Breast epithelium (tissue), 4 donors: ENCODE measurements at regions not wholly inside any gene's neighbourhood (a gene's known extent, or its start where the extent isn't known, plus 50 kb on each side); places are given as distances from the start of the nearest gene placed in this dataset.

ENCODE experiments used
- DNase-seq, 2 donors: peaks; one replicate each; pipeline ENCODE4 v3.0.0-alpha.2; 2019; ENCODE audit warnings: low spot score in 2 of 2
- H3K27ac ChIP-seq, 2 donors: fragments of 200-600 bp; sonication (generic) in 1 of 2; one replicate each; pipeline ENCODE4 v1.5.1; 2016 to 2019; ENCODE audit warnings: mild to moderate bottlenecking in 1 of 2
- H3K27me3 ChIP-seq, 2 donors: fragments of 200-600 bp; sonication (generic) in 1 of 2; one replicate each; pipeline versions ENCODE4 v1.5.1 to v1.6.0; 2017 to 2019; ENCODE audit warnings: control low read depth in 1 of 2, mild to moderate bottlenecking in 1 of 2
- H3K36me3 ChIP-seq: fragments of 200-600 bp; one replicate; pipeline ENCODE4 v1.5.1; 2019
- H3K4me1 ChIP-seq, 2 donors: fragments of 200-600 bp; sonication (generic); one replicate each; pipeline ENCODE4 v1.5.1; 2016 to 2019; ENCODE audit warnings: control low read depth in 1 of 2
- H3K4me3 ChIP-seq, 3 donors: fragments of 200-600 bp; sonication (generic); 1 replicate in 2 of 3; 2 replicates in 1 of 3; pipeline ENCODE4 v1.5.1; 2016 to 2019; ENCODE audit warnings: mild to moderate bottlenecking in 3 of 3, moderate library complexity in 2 of 3
- H3K9me3 ChIP-seq, 2 donors: fragments of 200-600 bp; sonication (generic) in 1 of 2; one replicate each; pipeline ENCODE4 v1.5.1; 2016 to 2019; ENCODE audit warnings: control low read depth in 1 of 2
- POLR2A ChIP-seq: fragments of 450-650 bp; IDR thresholded peaks from one replicate; pipeline ENCODE4 v1.6.1; 2016; ENCODE audit warnings: antibody characterized with exemption, mild to moderate bottlenecking, moderate library complexity
- POLR2AphosphoS5 ChIP-seq, 3 donors: sonication (generic); formaldehyde crosslinking; IDR thresholded peaks; one replicate each; pipeline ENCODE4 v1.6.1; 2017; ENCODE audit warnings: antibody characterized with exemption in 3 of 3
- intact Hi-C: fragments of 100-400 bp; cut with DNase I; formaldehyde crosslinking; loops from one replicate; pipeline ENCODE4 v1.15.1; 2023; ENCODE audit warnings: low total_unique reads
- TF ChIP-seq, protein P1 (sequence below), 3 donors: fragments of 450-650 bp; IDR thresholded peaks; one replicate each; pipeline ENCODE4 v1.5.1; 2016 to 2017; ENCODE audit warnings: antibody characterized with exemption in 3 of 3, mild to moderate bottlenecking in 3 of 3, moderate library complexity in 3 of 3

DNA sequence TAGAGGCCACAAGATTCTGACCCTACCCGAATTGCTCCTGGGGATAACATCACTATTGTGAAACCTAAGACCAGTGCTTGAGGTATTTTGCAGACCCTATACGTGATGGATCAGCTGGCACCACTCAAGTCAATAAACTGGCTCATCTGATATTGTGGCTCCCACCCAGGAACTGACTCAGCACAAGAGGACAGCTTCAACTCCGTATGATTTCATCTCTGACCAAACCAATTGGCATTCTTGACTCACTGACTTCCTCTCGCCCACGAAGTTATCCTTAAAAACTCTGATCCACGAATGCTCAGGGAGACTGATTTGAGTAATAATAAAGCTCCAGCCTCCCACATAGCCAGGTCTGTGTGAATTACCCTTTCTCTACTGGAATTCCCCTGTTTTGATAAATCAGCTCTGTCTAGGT, 1036.1 kb upstream of the TMEM132C start:
- no peak for TF ChIP-seq POLR2AphosphoS5 (IDR thresholded peaks at IDR 0.05)
- TF ChIP-seq, protein P1, sequence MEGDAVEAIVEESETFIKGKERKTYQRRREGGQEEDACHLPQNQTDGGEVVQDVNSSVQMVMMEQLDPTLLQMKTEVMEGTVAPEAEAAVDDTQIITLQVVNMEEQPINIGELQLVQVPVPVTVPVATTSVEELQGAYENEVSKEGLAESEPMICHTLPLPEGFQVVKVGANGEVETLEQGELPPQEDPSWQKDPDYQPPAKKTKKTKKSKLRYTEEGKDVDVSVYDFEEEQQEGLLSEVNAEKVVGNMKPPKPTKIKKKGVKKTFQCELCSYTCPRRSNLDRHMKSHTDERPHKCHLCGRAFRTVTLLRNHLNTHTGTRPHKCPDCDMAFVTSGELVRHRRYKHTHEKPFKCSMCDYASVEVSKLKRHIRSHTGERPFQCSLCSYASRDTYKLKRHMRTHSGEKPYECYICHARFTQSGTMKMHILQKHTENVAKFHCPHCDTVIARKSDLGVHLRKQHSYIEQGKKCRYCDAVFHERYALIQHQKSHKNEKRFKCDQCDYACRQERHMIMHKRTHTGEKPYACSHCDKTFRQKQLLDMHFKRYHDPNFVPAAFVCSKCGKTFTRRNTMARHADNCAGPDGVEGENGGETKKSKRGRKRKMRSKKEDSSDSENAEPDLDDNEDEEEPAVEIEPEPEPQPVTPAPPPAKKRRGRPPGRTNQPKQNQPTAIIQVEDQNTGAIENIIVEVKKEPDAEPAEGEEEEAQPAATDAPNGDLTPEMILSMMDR (IDR thresholded peaks at IDR 0.05) = no peak
- no peak for TF ChIP-seq POLR2A
- H3K27me3 ChIP-seq = no peaks in the 10 kb centered on the region
- H3K9me3 ChIP-seq = peaks cover 0 to 3% of the 10 kb centered on the region in 2 donors
- H3K27ac ChIP-seq = no peak overlapping the region
- no peak for DNase-seq
- H3K4me1 ChIP-seq = no peaks in the 10 kb centered on the region
- no peak overlapping the region for H3K4me3 ChIP-seq
- intact Hi-C loops = no loop called here
- H3K36me3 ChIP-seq = no peaks in the 10 kb centered on the region

DNA sequence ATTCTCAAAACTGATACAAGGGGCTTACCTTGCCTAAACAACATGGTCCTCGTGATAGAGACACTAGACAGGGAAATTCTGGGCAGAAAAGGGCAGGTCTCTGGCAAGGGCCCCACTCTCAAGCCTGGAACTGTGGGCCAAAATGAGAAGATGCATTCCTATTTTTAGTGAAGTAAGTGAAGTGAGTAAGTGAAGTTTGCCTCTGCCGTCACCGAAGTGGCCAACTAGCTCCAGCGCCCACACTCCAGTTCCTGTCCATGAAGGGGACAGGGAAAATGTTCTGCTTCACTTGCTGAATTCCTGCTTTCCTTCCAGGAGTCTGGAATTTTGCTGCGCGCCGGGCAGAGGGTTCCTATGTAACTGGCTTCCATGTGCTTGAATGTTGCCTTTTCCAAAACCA, 1035.6 kb upstream of the TMEM132C start:
- Histone ChIP-seq H3K9me3 (peaks cover 0 to 3% of the 10 kb centered on the region in 2 donors), H3K4me3 (no peak overlapping the region), H3K27ac (no peak overlapping the region), H3K36me3 (no peaks in the 10 kb centered on the region), H3K4me1 (no peaks in the 10 kb centered on the region), H3K27me3 (no peaks in the 10 kb centered on the region)
- intact Hi-C loops = no loop called here
- no peak for TF ChIP-seq POLR2A
- TF ChIP-seq, protein P1 (IDR thresholded peaks at IDR 0.05) = no peak
- no peak for TF ChIP-seq POLR2AphosphoS5 (IDR thresholded peaks at IDR 0.05)
- no peak for DNase-seq

DNA sequence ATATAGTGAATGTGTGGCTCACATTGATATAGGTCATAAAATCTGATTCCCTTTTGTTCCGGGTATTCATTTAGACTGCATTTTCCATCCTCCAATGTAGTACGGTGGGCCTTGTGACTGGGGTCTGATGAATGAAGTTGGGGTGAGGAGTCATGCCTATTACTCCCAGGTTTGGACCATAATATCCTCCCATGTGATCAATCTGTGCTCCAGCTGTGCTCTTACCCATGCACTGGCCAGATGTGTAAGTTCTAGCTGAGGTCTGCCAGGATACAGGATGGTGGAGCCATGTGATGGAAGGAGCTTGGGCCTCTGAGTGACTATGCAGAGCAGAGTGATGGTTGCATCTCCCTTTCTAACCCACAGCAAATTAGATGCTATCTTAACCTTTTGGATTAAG, 1034.0 kb upstream of the TMEM132C start:
- intact Hi-C loops = no loop called here

DNA sequence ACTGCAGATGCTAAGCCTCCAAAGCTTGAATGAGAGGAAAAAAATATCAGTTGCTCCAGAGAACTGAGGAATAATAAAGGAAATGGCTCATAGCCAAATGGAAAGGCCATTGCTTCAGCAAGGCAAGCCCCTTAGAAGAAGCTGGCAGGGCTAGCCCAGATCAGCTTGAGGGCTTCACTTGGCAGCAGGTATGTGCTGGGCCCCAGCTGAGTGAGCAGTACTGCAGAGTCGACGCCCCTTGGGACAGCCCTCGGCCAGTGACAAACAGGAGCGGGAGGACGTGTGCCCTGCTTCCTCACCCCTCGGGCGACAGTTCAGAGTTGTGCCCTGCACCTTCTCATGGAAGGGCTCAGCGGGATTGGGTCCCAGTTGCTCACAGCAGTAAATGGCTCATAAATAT, 1031.2 kb upstream of the TMEM132C start:
- H3K27me3 ChIP-seq = no peaks in the 10 kb centered on the region
- H3K4me3 ChIP-seq = no peak overlapping the region
- H3K4me1 ChIP-seq = no peaks in the 10 kb centered on the region
- H3K36me3 ChIP-seq = no peaks in the 10 kb centered on the region
- intact Hi-C loops = no loop called here
- DNase-seq = no peak
- TF ChIP-seq POLR2A (no peak), POLR2AphosphoS5 (IDR thresholded peaks at IDR 0.05) (no peak)
- TF ChIP-seq, protein P1 (IDR thresholded peaks at IDR 0.05) = no peak
- peaks cover 0 to 3% of the 10 kb centered on the region in 2 donors for H3K9me3 ChIP-seq
- no peak overlapping the region for H3K27ac ChIP-seq

More for the DNA sequence above, 1034.0 kb upstream of the TMEM132C start:
- Histone ChIP-seq H3K4me1 (no peaks in the 10 kb centered on the region), H3K27ac (no peak overlapping the region), H3K4me3 (no peak overlapping the region), H3K27me3 (no peaks in the 10 kb centered on the region), H3K9me3 (peaks cover 0 to 3% of the 10 kb centered on the region in 2 donors), H3K36me3 (no peaks in the 10 kb centered on the region)
- no peak for DNase-seq
- TF ChIP-seq POLR2AphosphoS5 (IDR thresholded peaks at IDR 0.05) (no peak), POLR2A (no peak)
- TF ChIP-seq, protein P1 (IDR thresholded peaks at IDR 0.05) = no peak

DNA sequence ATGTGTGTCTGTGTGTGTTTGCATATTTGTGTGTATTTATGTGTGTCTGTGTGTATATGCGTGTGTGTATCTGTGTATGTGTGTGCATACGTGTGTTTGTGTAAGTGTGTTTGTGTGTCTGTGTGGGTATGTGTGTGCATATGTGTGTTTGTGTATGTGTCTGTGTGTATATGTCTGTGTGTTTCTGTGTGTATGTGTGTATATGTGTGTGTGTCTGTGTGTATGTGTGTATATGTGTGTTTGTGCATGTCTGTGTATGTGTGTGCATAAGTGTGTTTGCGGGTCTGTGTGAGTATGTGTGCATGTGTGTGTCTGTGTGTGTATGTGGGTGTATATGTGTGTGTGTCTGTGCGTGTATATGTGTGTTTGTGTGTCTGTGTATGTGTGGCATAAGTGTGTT, 1030.5 kb upstream of the TMEM132C start:
- H3K27me3 ChIP-seq = no peaks in the 10 kb centered on the region
- H3K9me3 ChIP-seq = peaks cover 0 to 3% of the 10 kb centered on the region in 2 donors
- H3K4me1 ChIP-seq = no peaks in the 10 kb centered on the region
- no peaks in the 10 kb centered on the region for H3K36me3 ChIP-seq
- intact Hi-C loops = no loop called here
- DNase-seq = no peak
- no peak overlapping the region for H3K4me3 ChIP-seq
- no peak overlapping the region for H3K27ac ChIP-seq
- no peak for TF ChIP-seq POLR2A
- TF ChIP-seq POLR2AphosphoS5 (IDR thresholded peaks at IDR 0.05) = no peak
- TF ChIP-seq, protein P1 (IDR thresholded peaks at IDR 0.05) = no peak
